ENCODE measurements at regions not wholly inside any gene's neighbourhood (a gene's known extent, or its start where the extent isn't known, plus 50 kb on each side); places are given as distances from the start of the nearest gene placed in this dataset.

GRCh38 chr7:121510302-121510701 is 114.2 kb upstream of the FAM3C start:
- no peak for TF ChIP-seq EZH2 (IDR thresholded peaks at IDR 0.05; ENCODE audit: borderline replicate concordance, low read depth, low read length, severe bottlenecking)
- TF ChIP-seq MAX (IDR thresholded peaks at IDR 0.05; ENCODE audit: insufficient read depth, insufficient read length): no peak
- TF ChIP-seq CTCF (IDR thresholded peaks at IDR 0.05; ENCODE audit: extremely low read depth in 1 of 2, insufficient read depth in 1 of 2, low read depth in 1 of 2, low read length in 2 of 2): no peak
- TF ChIP-seq POLR2AphosphoS5 (IDR thresholded peaks at IDR 0.05; ENCODE audit: insufficient read depth, low read depth, low read length): no peak
- no peak for TF ChIP-seq FOS (IDR thresholded peaks at IDR 0.05; ENCODE audit: borderline replicate concordance, insufficient read depth, low read length)
- no peak for TF ChIP-seq POLR2A (IDR thresholded peaks at IDR 0.05; ENCODE audit: low read depth, low read length)
- TF ChIP-seq MYC (IDR thresholded peaks at IDR 0.05; ENCODE audit: low read depth, low read length): no peak
